Thymus (tissue), 11 donors: ENCODE measurements at regions not wholly inside any gene's neighbourhood (a gene's known extent, or its start where the extent isn't known, plus 50 kb on each side); places are given as distances from the start of the nearest gene placed in this dataset.
"Not testable (repeated sequence)": the region's sequence is repeated elsewhere in the genome, so short reads cannot be mapped to it uniquely, and the experiment has no call there.

Experiments
- DNase-seq, 9 donors: peaks; one replicate each; pipeline ENCODE4 v3.0.0-alpha.2; 2013; ENCODE audit warnings: low spot score in 9 of 9, low read depth in 6 of 9, missing footprints in 1 of 9
- H3K27ac ChIP-seq, 2 donors: one replicate each; pipeline ENCODE4 v1.5.1; 2013; ENCODE audit warnings: control low read depth in 1 of 2, low read depth in 1 of 2, low read length in 1 of 2, mild to moderate bottlenecking in 1 of 2, moderate library complexity in 1 of 2
- H3K27me3 ChIP-seq, 2 donors: one replicate each; pipeline ENCODE4 v1.5.1; 2013; ENCODE audit warnings: low read length in 1 of 2; ENCODE audit not compliant: control insufficient read depth in 2 of 2, insufficient read depth in 1 of 2
- H3K36me3 ChIP-seq, 2 donors: one replicate each; pipeline ENCODE4 v1.5.1; 2013; ENCODE audit warnings: low read length in 1 of 2, mild to moderate bottlenecking in 1 of 2, moderate library complexity in 1 of 2; ENCODE audit not compliant: control insufficient read depth in 2 of 2, insufficient read depth in 2 of 2
- H3K4me1 ChIP-seq, 2 donors: one replicate each; pipeline ENCODE4 v1.5.1; 2013; ENCODE audit warnings: low read length in 2 of 2; ENCODE audit not compliant: control insufficient read depth in 2 of 2, insufficient read depth in 2 of 2
- H3K4me3 ChIP-seq, 2 donors: one replicate each; pipeline ENCODE4 v1.5.1; 2013; ENCODE audit warnings: low read length in 2 of 2, control low read depth in 1 of 2, mild to moderate bottlenecking in 1 of 2
- H3K9me3 ChIP-seq, 2 donors: one replicate each; pipeline ENCODE4 v1.5.1; 2013; ENCODE audit warnings: low read length in 1 of 2, mild to moderate bottlenecking in 1 of 2; ENCODE audit not compliant: control insufficient read depth in 2 of 2, insufficient read depth in 1 of 2
- WGBS: extraction: QIAGEN DNeasy Blood & Tissue Kit; methylation state at CpG from one replicate; pipeline ENCODE4 v1.1.7; 2013; 5-methylcytosine and 5-hydroxymethylcytosine counted together
- donor health status: healthy.

DNA sequence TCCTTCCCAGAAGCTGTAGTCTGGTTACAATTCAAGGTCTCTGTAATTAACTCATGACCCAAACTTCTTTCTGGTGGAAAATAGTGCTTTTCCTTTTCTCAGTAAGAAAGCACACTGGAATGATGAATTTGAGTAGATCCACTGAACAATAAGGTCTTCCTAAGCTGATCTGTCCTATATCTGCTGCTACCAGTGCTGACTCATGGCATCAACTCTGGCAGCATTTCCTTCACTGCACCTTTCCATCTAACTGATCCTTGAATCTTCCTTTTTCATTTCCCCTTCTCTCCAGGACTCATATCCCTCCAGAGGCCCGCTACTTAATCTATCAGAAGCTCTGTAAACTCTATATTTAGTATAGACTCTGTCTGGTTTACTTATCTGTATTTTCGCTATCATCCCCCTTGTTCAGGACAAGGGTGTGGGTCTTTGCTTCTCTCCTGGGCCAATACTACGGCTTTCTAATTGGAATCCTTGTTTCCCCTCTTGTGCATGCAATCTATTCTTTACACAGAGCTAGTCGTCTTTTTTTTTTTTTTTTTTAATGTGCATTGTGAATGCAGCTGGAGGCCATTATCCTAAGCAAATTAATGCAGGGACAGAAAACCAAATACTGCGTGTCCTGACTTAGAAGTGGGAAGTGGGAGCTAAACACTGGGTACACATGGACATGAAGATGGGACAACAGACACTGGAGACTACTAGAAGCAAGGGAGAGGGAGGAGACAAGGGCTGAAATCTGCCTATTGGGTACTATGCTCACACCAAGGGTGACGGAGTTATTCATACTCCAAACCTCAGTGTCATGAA, 192.2 kb upstream of the RPS23 start:
- H3K9me3 ChIP-seq, result no peaks in the 10 kb centered on the region
- no peaks in the 10 kb centered on the region for H3K36me3 ChIP-seq
- 93% methylated on average over 6 of the region's 6 CpGs for WGBS
- DNase-seq, result no peak
- no peaks in the 10 kb centered on the region for H3K4me1 ChIP-seq
- H3K27me3 ChIP-seq, result no peaks in the 10 kb centered on the region
- H3K27ac ChIP-seq, result no peak overlapping the region
- H3K4me3 ChIP-seq, result no peak overlapping the region

DNA sequence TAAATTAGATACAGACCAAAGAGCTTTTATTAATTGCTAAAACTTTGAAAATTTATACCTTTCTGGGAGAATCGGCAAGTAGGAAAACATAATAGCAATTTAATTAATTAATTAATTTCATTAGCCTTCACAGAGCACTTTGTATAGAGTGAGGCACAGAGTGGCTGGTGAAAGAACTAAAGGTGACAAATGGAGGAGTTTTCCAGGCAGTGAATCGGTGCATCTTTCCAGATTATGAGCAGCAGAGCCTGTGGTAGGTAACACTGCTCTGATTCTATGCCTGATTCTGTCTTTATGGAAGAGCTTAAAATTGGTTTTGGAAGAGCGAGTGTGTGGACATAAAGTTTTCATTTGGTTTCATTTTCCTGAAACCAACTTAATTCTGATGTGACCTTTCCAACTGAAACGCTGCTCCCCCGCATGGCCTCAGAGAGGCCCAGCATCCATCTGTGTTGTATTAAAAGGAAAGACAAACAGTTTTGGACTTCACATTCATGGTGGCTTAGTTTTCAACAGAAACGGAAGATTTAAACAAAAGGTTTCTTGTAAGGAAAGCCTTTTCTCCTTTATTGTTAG, 188.9 kb upstream of the RPS23 start:
- 98% methylated on average over 6 of the region's 6 CpGs for WGBS
- H3K36me3 ChIP-seq, result no peaks in the 10 kb centered on the region
- no peak overlapping the region for H3K4me3 ChIP-seq
- DNase-seq, result peak in 1 of 9 donors; percentile 20
- no peak overlapping the region for H3K27ac ChIP-seq
- no peaks in the 10 kb centered on the region for H3K9me3 ChIP-seq
- no peaks in the 10 kb centered on the region for H3K4me1 ChIP-seq
- H3K27me3 ChIP-seq, result no peaks in the 10 kb centered on the region

DNA sequence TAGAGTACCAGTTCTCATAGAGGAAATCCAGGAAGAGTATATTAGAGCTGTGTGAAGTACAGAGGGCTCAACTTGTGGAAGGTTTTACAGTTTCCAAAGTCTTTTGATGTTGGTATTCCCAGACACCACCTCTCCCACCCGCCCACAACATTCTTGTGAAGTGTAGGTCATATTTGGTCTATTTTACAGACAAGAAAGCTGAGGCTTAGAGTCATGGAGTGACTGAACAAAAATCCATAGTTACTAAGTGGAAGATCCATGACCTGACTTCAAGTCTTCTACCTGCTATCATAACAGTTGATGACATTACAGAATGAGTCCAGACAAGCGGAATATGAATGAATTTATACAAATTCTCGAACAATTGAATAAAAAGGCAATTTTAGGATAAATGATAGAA, 187.1 kb upstream of the RPS23 start:
- Histone ChIP-seq H3K36me3 (no peaks in the 10 kb centered on the region), H3K27ac (no peak overlapping the region), H3K4me1 (no peaks in the 10 kb centered on the region), H3K9me3 (no peaks in the 10 kb centered on the region), H3K4me3 (no peak overlapping the region), H3K27me3 (no peaks in the 10 kb centered on the region)
- no peak for DNase-seq
- WGBS, result 95% methylated on average over 3 of the region's 3 CpGs

DNA sequence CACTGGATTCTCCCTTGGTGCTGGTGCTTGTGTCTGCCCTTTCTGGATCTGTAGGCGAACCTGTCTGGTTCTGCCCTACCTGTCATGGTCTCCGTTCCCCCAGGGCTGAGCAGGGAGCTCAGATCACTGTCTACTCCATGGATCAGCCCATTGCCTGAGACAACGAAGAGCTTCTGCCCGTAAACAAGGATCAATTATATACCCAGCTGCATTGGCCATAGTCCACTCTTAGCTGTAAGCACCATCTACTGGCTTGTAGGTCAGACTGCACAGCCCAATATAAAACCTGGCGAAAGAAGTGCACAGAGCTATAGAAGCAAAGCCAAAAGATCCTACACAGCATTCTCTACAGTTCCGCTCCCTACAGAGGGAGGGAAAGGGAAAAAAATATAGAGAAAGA, 181.5 kb upstream of the RPS23 start:
- 99% methylated on average over 6 of the region's 6 CpGs for WGBS
- H3K4me1 ChIP-seq, result no peaks in the 10 kb centered on the region
- no peak overlapping the region for H3K4me3 ChIP-seq
- H3K27me3 ChIP-seq, result no peaks in the 10 kb centered on the region
- H3K9me3 ChIP-seq, result peaks cover 0 to 13% of the 10 kb centered on the region in 2 donors
- H3K36me3 ChIP-seq, result no peaks in the 10 kb centered on the region
- no peak overlapping the region for H3K27ac ChIP-seq
- DNase-seq, result no peak

DNA sequence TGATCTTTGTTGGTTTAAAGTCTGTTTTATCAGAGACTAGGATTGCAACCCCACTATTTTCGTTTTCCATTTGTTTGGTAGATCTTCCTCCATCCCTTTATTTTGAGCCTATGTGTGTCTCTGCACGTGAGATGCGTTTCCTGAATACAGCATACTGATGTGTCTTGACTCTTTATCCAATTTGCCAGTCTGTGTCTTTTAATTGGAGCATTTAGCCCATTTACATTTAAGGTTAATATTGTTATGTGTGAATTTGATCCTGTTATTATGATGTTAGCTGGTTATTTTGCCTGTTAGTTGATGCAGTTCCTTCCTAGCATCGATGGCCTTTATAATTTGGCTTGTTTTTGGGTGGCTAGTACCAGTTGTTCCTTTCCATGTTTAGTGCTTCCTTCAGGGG, 177.2 kb upstream of the RPS23 start:
- not testable (repeated sequence) for H3K36me3 ChIP-seq, H3K27ac ChIP-seq, H3K4me3 ChIP-seq, H3K4me1 ChIP-seq, H3K27me3 ChIP-seq, DNase-seq
- peaks cover 0 to 13% of the 10 kb centered on the region in 2 donors for H3K9me3 ChIP-seq
- 97% methylated on average over 4 of the region's 4 CpGs for WGBS

DNA sequence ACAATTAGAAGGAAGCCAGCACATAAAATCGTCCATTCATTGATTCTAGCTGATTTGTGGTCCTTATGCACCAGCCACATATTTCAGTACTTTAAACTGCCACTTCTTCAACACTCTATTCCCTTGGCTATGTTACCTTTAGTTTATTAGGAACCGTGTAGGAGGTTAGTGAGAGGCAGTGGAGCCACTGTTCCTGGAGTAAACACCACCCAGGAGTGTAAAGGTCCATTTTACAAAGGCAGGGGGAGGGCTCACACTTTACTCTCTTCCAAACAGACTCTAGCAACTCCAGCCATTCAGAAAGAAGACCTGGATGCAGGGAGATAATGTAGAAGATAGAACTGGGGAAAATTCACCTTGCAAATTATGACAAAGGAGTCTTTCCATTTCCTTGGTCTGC, 170.2 kb upstream of the RPS23 start:
- H3K36me3 ChIP-seq, result no peaks in the 10 kb centered on the region
- H3K4me3 ChIP-seq, result no peak overlapping the region
- no peaks in the 10 kb centered on the region for H3K9me3 ChIP-seq
- no peak for DNase-seq
- H3K27ac ChIP-seq, result no peak overlapping the region
- no peaks in the 10 kb centered on the region for H3K4me1 ChIP-seq
- WGBS, result 84% methylated on average over 2 of the region's 2 CpGs
- no peaks in the 10 kb centered on the region for H3K27me3 ChIP-seq

DNA sequence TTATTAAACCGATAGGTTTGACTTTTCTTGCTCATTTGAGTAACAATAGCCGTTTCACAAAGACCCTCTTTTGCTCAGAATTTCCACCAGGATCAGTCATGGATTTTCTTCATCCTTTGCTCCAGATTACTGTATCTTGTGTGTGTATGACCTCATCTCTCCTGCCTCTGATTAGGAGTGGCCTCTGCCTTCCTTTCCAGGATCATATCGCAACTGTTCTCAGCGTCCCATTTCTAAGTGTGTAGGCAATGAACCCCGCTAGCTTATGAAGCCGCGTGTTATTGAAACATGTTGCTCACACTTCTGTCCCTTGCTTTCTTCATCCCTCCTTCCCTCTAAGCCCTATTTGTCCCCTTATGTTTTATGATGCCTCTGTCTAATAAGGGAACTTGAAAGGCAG, 169.8 kb upstream of the RPS23 start:
- WGBS, result 95% methylated on average over 7 of the region's 7 CpGs
- Histone ChIP-seq H3K27me3 (no peaks in the 10 kb centered on the region), H3K36me3 (no peaks in the 10 kb centered on the region), H3K27ac (no peak overlapping the region), H3K4me1 (no peaks in the 10 kb centered on the region), H3K4me3 (no peak overlapping the region), H3K9me3 (no peaks in the 10 kb centered on the region)
- no peak for DNase-seq

DNA sequence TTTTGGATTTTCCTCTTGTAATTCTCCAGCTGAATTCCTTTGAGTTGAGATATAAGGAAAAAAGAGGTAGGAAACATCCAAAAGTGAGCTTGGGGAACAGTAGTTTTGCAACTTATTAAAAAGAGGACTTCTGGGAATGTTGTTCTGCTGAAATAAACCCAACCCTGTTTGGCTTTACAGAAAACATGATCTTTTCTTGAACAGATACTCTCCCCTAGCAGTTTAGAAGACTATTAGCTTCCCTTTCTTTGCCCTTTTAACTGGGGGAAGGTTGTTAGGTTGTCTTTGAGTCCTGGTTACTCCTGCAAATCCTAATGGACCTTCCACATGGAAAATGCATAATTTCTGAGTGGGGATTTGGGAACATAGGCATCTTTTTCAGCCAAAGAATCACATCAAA, 168.7 kb upstream of the RPS23 start:
- no peak for DNase-seq
- Histone ChIP-seq H3K9me3 (no peaks in the 10 kb centered on the region), H3K27ac (no peak overlapping the region), H3K4me3 (no peak overlapping the region), H3K27me3 (no peaks in the 10 kb centered on the region), H3K36me3 (no peaks in the 10 kb centered on the region), H3K4me1 (no peaks in the 10 kb centered on the region)

DNA sequence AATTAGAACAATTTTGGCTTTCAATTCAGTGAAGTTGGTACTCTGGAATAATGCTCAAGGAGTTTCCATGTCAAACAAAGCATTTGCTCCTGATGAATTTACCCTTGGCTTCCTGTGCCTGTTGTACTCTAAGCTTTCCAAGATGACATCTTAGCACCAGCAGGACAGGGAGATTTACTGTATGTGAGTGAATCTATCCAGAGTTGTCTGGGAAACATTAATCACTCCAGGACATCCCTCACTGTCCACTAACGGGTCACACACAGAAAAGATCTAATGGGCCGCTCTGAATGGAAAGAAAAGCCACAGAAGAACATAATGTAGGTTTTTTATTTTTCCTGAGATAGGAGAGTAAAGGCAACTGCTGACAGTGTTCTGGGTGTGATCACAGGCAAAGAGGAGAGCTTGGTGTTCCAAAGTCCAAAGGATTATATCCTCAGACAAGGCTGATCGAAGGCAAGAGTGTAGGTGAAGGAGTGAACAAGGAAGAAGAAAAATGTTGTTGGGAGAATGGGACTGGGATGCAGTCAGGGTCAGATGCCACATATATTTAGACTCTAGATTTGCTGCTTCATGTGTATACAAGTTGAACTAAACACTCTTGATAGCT, 167.7 kb upstream of the RPS23 start:
- Histone ChIP-seq H3K4me3 (no peak overlapping the region), H3K36me3 (no peaks in the 10 kb centered on the region), H3K4me1 (no peaks in the 10 kb centered on the region), H3K27ac (no peak overlapping the region), H3K9me3 (no peaks in the 10 kb centered on the region), H3K27me3 (no peaks in the 10 kb centered on the region)
- WGBS, result 96% methylated on average over 3 of the region's 3 CpGs
- DNase-seq, result no peak
